Liver (tissue), 8 donors: ENCODE measurements at regions not wholly inside any gene's neighbourhood (a gene's known extent, or its start where the extent isn't known, plus 50 kb on each side); places are given as distances from the start of the nearest gene placed in this dataset.
"Not testable (repeated sequence)": the region's sequence is repeated elsewhere in the genome, so short reads cannot be mapped to it uniquely, and the experiment has no call there.

Experiments
- DNase-seq: peaks from one replicate; pipeline ENCODE4 v3.0.0-alpha.2; 2017; ENCODE audit warnings: low spot score
- H3K27ac ChIP-seq, 2 donors: one replicate each; pipeline ENCODE4 v1.7.0; 2013; ENCODE audit warnings: inconsistent platforms in 2 of 2, low read length in 2 of 2, control low read depth in 1 of 2, low read depth in 1 of 2, mild to moderate bottlenecking in 1 of 2
- H3K27me3 ChIP-seq, 4 donors: one replicate each; pipeline versions ENCODE4 v1.6.1 to v1.7.0; 2013; ENCODE audit warnings: low read length in 3 of 4, inconsistent platforms in 1 of 4, mild to moderate bottlenecking in 1 of 4, moderate library complexity in 1 of 4; ENCODE audit not compliant: control insufficient read depth in 4 of 4, insufficient read depth in 4 of 4
- H3K36me3 ChIP-seq, 4 donors: one replicate each; pipeline versions ENCODE4 v1.6.1 to v1.7.0; 2013; ENCODE audit warnings: low read length in 3 of 4, mild to moderate bottlenecking in 3 of 4, low read depth in 1 of 4, moderate library complexity in 1 of 4; ENCODE audit not compliant: control insufficient read depth in 4 of 4, insufficient read depth in 3 of 4
- H3K4me1 ChIP-seq, 4 donors: one replicate each; pipeline versions ENCODE4 v1.6.1 to v1.7.0; 2013; ENCODE audit warnings: low read length in 3 of 4, mild to moderate bottlenecking in 3 of 4, moderate library complexity in 1 of 4; ENCODE audit not compliant: control insufficient read depth in 4 of 4, insufficient read depth in 4 of 4
- H3K4me3 ChIP-seq, 3 donors: one replicate each; pipeline versions ENCODE4 v1.6.1 to v1.7.0; 2013; ENCODE audit warnings: low read length in 3 of 3, control low read depth in 1 of 3, low read depth in 1 of 3, mild to moderate bottlenecking in 1 of 3
- H3K9ac ChIP-seq, 2 donors: one replicate each; pipeline ENCODE4 v1.7.0; 2013; ENCODE audit warnings: low read length in 2 of 2, mild to moderate bottlenecking in 2 of 2, moderate library complexity in 2 of 2, control low read depth in 1 of 2, low read depth in 1 of 2
- H3K9me3 ChIP-seq, 4 donors: one replicate each; pipeline versions ENCODE4 v1.6.1 to v1.7.0; 2013; ENCODE audit warnings: low read length in 3 of 4; ENCODE audit not compliant: control insufficient read depth in 4 of 4
- ATF3 ChIP-seq: IDR thresholded peaks from 2 replicates; pipeline ENCODE4 v1.6.1; 2016; ENCODE audit warnings: antibody characterized with exemption
- EGR1 ChIP-seq, 2 donors: IDR thresholded peaks; 2 replicates each; pipeline ENCODE4 v1.6.1; 2016 to 2018; ENCODE audit warnings: antibody characterized with exemption in 2 of 2, low read depth in 2 of 2
- FOXA1 ChIP-seq: IDR thresholded peaks from 2 replicates; pipeline ENCODE4 v1.6.1; 2016; ENCODE audit warnings: antibody characterized with exemption
- FOXA2 ChIP-seq: IDR thresholded peaks from 2 replicates; pipeline ENCODE4 v1.6.1; 2016; ENCODE audit warnings: antibody characterized with exemption
- GABPA ChIP-seq, 2 donors: IDR thresholded peaks in 1 of 2; conservative IDR thresholded peaks in 1 of 2; 2 replicates each; pipeline ENCODE4 v1.6.1; 2016; ENCODE audit warnings: antibody characterized with exemption in 2 of 2, mild to moderate bottlenecking in 1 of 2, moderate library complexity in 1 of 2
- HNF4A ChIP-seq, 2 donors: conservative IDR thresholded peaks; 2 replicates each; pipeline ENCODE4 v1.6.1; 2016; ENCODE audit warnings: antibody characterized with exemption in 2 of 2, mild to moderate bottlenecking in 2 of 2
- HNF4G ChIP-seq: IDR thresholded peaks from 2 replicates; pipeline ENCODE4 v1.6.1; 2016; ENCODE audit warnings: antibody characterized with exemption
- MAX ChIP-seq: IDR thresholded peaks from 2 replicates; pipeline ENCODE4 v1.6.1; 2016; ENCODE audit warnings: antibody characterized with exemption
- NR2F2 ChIP-seq: IDR thresholded peaks from 2 replicates; pipeline ENCODE4 v1.6.1; 2016; ENCODE audit warnings: antibody characterized with exemption
- RAD21 ChIP-seq, 2 donors: IDR thresholded peaks; 2 replicates each; pipeline ENCODE4 v1.6.1; 2016; ENCODE audit warnings: antibody characterized with exemption in 2 of 2, mild to moderate bottlenecking in 2 of 2
- SP1 ChIP-seq: IDR thresholded peaks from 2 replicates; pipeline ENCODE4 v1.6.1; 2018; ENCODE audit warnings: antibody characterized with exemption, mild to moderate bottlenecking
- TAF1 ChIP-seq: conservative IDR thresholded peaks from 2 replicates; pipeline ENCODE4 v1.6.1; 2016; ENCODE audit warnings: antibody characterized with exemption, mild to moderate bottlenecking
- YY1 ChIP-seq: IDR thresholded peaks from 2 replicates; pipeline ENCODE4 v1.6.1; 2016; ENCODE audit warnings: antibody characterized with exemption, mild to moderate bottlenecking
- WGBS: extraction: QIAGEN DNeasy Blood & Tissue Kit; methylation state at CpG from one replicate; pipeline ENCODE4 v1.1.7; 2013; 5-methylcytosine and 5-hydroxymethylcytosine counted together
- TF ChIP-seq, protein P1 (sequence below): IDR thresholded peaks from 2 replicates; pipeline ENCODE4 v1.6.1; 2016; ENCODE audit warnings: antibody characterized with exemption
- TF ChIP-seq, protein P2 (sequence below): fragments of 150-350 bp; IDR thresholded peaks from 2 replicates; pipeline ENCODE4 v1.5.1; 2017; ENCODE audit warnings: improper control_type of control experiment, low read depth, low read length; ENCODE audit not compliant: missing input control
- donor health status: healthy.
- donor health status: healthy.
- donor health status: healthy.
- donor health status: healthy.
- donor health status: healthy.

DNA sequence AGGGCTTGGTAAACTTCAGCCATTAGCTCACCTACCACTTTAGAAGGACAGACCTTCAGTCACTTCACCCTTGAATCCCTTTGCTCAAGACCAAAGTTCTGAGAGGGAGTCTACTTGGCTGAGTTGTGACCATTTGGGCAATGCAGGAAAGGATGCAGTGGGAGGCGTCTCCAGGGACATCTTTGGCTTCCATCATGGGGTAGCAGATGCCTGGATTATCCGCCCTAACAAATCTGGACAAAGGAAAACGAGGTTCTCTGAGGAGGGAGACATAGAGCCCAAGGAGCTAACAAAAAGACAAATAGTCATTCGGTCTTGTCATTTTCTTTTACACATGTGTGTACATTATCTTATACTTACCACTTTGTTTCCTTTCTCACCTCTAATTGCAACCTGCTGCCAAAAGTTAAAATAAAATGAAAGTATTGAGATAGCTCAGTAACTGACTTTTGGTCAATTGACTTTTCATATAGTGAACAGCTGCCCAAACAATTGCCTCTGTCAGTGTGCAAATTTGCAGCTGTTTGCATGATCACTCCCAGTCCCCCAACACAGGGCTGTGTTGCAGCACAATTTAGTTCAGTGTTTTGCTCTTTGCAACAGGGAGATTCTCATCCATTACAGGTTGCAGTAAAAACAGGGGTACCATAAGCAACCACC is 108.9 kb upstream of the EEF2KMT start:
- no peak for DNase-seq
- Histone ChIP-seq H3K36me3 (no peaks in the 10 kb centered on the region), H3K27ac (no peak overlapping the region), H3K4me3 (no peak overlapping the region), H3K27me3 (no peaks in the 10 kb centered on the region), H3K9ac (no peak overlapping the region), H3K9me3 (no peaks in the 10 kb centered on the region), H3K4me1 (no peaks in the 10 kb centered on the region)
- TF ChIP-seq TAF1 = no peak
- no peak for TF ChIP-seq RAD21 (IDR thresholded peaks at IDR 0.05)
- TF ChIP-seq NR2F2 = no peak
- no peak for TF ChIP-seq HNF4A (conservative IDR thresholded peaks at IDR 0.05)
- TF ChIP-seq, protein P1, sequence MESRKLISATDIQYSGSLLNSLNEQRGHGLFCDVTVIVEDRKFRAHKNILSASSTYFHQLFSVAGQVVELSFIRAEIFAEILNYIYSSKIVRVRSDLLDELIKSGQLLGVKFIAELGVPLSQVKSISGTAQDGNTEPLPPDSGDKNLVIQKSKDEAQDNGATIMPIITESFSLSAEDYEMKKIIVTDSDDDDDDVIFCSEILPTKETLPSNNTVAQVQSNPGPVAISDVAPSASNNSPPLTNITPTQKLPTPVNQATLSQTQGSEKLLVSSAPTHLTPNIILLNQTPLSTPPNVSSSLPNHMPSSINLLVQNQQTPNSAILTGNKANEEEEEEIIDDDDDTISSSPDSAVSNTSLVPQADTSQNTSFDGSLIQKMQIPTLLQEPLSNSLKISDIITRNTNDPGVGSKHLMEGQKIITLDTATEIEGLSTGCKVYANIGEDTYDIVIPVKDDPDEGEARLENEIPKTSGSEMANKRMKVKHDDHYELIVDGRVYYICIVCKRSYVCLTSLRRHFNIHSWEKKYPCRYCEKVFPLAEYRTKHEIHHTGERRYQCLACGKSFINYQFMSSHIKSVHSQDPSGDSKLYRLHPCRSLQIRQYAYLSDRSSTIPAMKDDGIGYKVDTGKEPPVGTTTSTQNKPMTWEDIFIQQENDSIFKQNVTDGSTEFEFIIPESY = no peak
- TF ChIP-seq FOXA1 = no peak
- TF ChIP-seq EGR1 (IDR thresholded peaks at IDR 0.05; ENCODE audit: low read depth in 2 of 2) = no peak
- no peak for TF ChIP-seq FOXA2
- TF ChIP-seq ATF3 = no peak
- TF ChIP-seq SP1 = no peak
- TF ChIP-seq MAX = no peak
- TF ChIP-seq HNF4G = no peak
- 68% methylated on average over 4 of the region's 4 CpGs for WGBS

DNA sequence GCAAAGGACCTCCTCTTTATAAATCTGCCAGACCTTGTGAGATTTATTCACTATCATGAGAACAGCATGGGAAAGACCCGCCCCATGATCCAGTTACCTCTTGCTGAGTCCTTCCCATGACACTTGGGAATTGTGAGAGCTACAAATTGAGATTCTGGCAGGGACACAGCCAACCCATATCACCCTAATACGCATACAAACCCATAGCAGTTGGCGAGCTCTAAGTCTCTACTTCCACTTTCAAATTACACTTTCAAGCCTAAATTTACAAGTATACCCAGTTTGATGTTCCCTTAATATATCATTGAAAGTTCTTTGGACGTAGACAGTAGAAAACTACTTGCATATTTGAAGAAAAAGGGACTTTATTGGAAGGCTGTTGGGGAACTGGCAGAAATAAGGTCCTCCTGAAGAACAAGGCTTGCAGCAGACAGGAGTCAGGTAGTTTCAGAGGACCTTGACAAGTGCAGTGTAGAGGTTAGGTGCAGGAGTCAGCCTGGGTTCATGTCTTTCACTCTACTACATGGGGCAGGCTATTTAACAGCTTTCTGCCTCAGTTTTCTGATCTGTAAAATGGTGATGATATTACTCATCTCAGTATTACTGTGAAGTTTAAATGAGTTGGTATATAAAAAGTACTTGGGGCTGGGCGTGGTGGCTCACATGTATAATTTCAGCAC is 107.9 kb upstream of the EEF2KMT start:
- DNase-seq = no peak
- Histone ChIP-seq H3K4me1 (no peaks in the 10 kb centered on the region), H3K4me3 (no peak overlapping the region), H3K36me3 (no peaks in the 10 kb centered on the region), H3K9ac (no peak overlapping the region), H3K27me3 (no peaks in the 10 kb centered on the region), H3K27ac (no peak overlapping the region), H3K9me3 (no peaks in the 10 kb centered on the region)
- TF ChIP-seq EGR1 (IDR thresholded peaks at IDR 0.05; ENCODE audit: low read depth in 2 of 2) (no peak), TAF1 (no peak), YY1 (no peak), GABPA (IDR thresholded peaks at IDR 0.05 in 1 of 2, conservative IDR thresholded peaks at IDR 0.05 in 1 of 2) (no peak), FOXA1 (no peak), NR2F2 (no peak), MAX (no peak), RAD21 (IDR thresholded peaks at IDR 0.05) (no peak), HNF4A (conservative IDR thresholded peaks at IDR 0.05) (no peak), ATF3 (no peak)
- TF ChIP-seq, protein P2, sequence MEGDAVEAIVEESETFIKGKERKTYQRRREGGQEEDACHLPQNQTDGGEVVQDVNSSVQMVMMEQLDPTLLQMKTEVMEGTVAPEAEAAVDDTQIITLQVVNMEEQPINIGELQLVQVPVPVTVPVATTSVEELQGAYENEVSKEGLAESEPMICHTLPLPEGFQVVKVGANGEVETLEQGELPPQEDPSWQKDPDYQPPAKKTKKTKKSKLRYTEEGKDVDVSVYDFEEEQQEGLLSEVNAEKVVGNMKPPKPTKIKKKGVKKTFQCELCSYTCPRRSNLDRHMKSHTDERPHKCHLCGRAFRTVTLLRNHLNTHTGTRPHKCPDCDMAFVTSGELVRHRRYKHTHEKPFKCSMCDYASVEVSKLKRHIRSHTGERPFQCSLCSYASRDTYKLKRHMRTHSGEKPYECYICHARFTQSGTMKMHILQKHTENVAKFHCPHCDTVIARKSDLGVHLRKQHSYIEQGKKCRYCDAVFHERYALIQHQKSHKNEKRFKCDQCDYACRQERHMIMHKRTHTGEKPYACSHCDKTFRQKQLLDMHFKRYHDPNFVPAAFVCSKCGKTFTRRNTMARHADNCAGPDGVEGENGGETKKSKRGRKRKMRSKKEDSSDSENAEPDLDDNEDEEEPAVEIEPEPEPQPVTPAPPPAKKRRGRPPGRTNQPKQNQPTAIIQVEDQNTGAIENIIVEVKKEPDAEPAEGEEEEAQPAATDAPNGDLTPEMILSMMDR = no peak
- TF ChIP-seq, protein P1 = no peak
- WGBS = 69% methylated on average over 5 of the region's 5 CpGs

GRCh38 chr16:5203675-5204074 is 106.1 kb upstream of the EEF2KMT start:
- H3K4me3 ChIP-seq, H3K36me3 ChIP-seq, H3K9ac ChIP-seq, H3K27me3 ChIP-seq, H3K9me3 ChIP-seq, DNase-seq, H3K4me1 ChIP-seq, H3K27ac ChIP-seq: not testable (repeated sequence)
- WGBS = 93% methylated on average over 13 of the region's 14 CpGs
